Activated CD4-positive, alpha-beta T cell treated with anti-CD3 and anti-CD28 coated beads, Interleukin-2, amount 10 ng/mL, durations not matched to agents 24 days and 14 days (primary cell): ENCODE measurements at regions not wholly inside any gene's neighbourhood (a gene's known extent, or its start where the extent isn't known, plus 50 kb on each side); places are given as distances from the start of the nearest gene placed in this dataset.

ENCODE experiments used
- DNase-seq: peaks from one replicate; pipeline ENCODE4 v3.0.0; 2022
- H3K27ac Mint-ChIP-seq: one replicate; pipeline ENCODE4 v1.8.0; 2022; ENCODE audit warnings: mild to moderate bottlenecking, mixed read lengths
- H3K27me3 Mint-ChIP-seq: one replicate; pipeline ENCODE4 v1.8.0; 2022; ENCODE audit warnings: mixed read lengths
- H3K36me3 Mint-ChIP-seq: one replicate; pipeline ENCODE4 v1.8.0; 2022; ENCODE audit warnings: low read depth, mild to moderate bottlenecking, mixed read lengths
- H3K4me1 Mint-ChIP-seq: one replicate; pipeline ENCODE4 v1.8.0; 2021; ENCODE audit warnings: mixed read lengths
- H3K4me3 Mint-ChIP-seq: one replicate; pipeline ENCODE4 v1.8.0; 2022; ENCODE audit warnings: mild to moderate bottlenecking, moderate library complexity, mixed read lengths
- H3K9me3 Mint-ChIP-seq: one replicate; pipeline ENCODE4 v1.8.0; 2021; ENCODE audit warnings: mixed read lengths
- intact Hi-C: fragments of 100-400 bp; cut with micrococcal nuclease; formaldehyde crosslinking; loops from one replicate; pipeline ENCODE4 v1.15.1; 2023

- H3K4me1 Mint-ChIP-seq: peaks cover 2% of the 10 kb centered on the region
- intact Hi-C loops: no loop called here
These were observed 60.0 kb downstream of the ING1 start for GRCh38 chr13:110773480-110773879.

DNA sequence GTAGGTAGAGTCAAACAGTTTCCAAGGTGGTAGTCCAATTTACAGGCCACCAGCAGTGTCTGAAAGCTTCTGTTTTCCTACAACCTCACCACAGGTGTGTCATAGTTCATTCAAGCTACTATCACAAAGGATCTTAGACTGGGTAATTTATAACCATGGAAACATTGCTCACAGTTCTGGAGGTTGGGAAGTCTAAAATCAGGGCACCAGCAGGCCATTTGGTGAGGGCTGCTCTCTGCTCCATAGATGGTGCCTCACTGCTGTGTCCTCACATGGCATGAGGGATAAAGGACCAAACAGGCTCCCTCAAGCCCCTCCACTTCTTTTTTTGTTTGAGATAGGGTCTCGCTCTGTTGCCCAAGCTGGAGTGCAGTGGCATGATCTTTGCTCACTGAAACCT, 60.6 kb downstream of the ING1 start:
- Mint-ChIP-seq H3K36me3 (no peaks in the 10 kb centered on the region), H3K4me3 (no peak overlapping the region), H3K4me1 (peaks cover 2% of the 10 kb centered on the region), H3K27me3 (peaks cover 17% of the 10 kb centered on the region), H3K9me3 (no peaks in the 10 kb centered on the region), H3K27ac (no peak overlapping the region)
- intact Hi-C loops: no loop called here
- DNase-seq: no peak

More at GRCh38 chr13:110773480-110773879, 60.0 kb downstream of the ING1 start:
- Mint-ChIP-seq H3K27ac (no peak overlapping the region), H3K36me3 (no peaks in the 10 kb centered on the region), H3K9me3 (no peaks in the 10 kb centered on the region), H3K27me3 (peaks cover 18% of the 10 kb centered on the region), H3K4me3 (no peak overlapping the region)
- no peak for DNase-seq

GRCh38 chr13:110774490-110774889, 61.0 kb downstream of the ING1 start:
- no peaks in the 10 kb centered on the region for H3K36me3 Mint-ChIP-seq
- DNase-seq: no peak
- no peak overlapping the region for H3K4me3 Mint-ChIP-seq
- H3K27ac Mint-ChIP-seq: no peak overlapping the region
- H3K9me3 Mint-ChIP-seq: no peaks in the 10 kb centered on the region
- H3K27me3 Mint-ChIP-seq: peaks cover 17% of the 10 kb centered on the region
- H3K4me1 Mint-ChIP-seq: peaks cover 2% of the 10 kb centered on the region
- intact Hi-C loops: no loop called here

DNA sequence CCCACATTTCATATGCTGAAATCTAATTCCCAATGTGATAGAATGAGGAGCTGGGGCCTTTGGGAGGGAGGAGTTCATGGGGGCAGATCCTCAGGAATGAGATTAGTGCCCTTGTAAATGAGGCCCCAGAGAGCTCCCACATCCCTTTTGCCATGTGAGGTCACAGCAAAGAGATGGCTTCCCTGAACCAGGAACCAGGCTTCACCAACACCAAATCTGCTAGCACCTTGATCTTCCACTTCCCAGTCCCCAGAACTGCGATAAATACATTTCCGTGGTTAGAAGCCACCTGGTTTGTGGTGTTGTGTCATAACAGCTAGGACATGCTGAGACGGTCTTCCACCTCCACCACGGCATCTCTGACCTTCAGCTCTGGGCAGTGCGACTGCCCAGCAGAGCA, 62.1 kb downstream of the ING1 start:
- no peak for DNase-seq
- intact Hi-C loops: no loop called here
- H3K27ac Mint-ChIP-seq: no peak overlapping the region
- H3K27me3 Mint-ChIP-seq: peaks cover 17% of the 10 kb centered on the region
- peaks cover 4% of the 10 kb centered on the region for H3K9me3 Mint-ChIP-seq
- H3K4me3 Mint-ChIP-seq: no peak overlapping the region
- peaks cover 2% of the 10 kb centered on the region for H3K4me1 Mint-ChIP-seq
- no peaks in the 10 kb centered on the region for H3K36me3 Mint-ChIP-seq

GRCh38 chr13:110777251-110777820, 63.8 kb downstream of the ING1 start:
- Mint-ChIP-seq H3K4me3 (no peak overlapping the region), H3K27ac (no peak overlapping the region), H3K9me3 (peaks cover 11% of the 10 kb centered on the region), H3K4me1 (no peaks in the 10 kb centered on the region), H3K27me3 (peaks cover 16% of the 10 kb centered on the region), H3K36me3 (peaks cover 2% of the 10 kb centered on the region)
- intact Hi-C loops: no loop called here
- DNase-seq: no peak

- no peak overlapping the region for H3K27ac Mint-ChIP-seq
- H3K9me3 Mint-ChIP-seq: peaks cover 20% of the 10 kb centered on the region
- intact Hi-C loops: no loop called here
- H3K27me3 Mint-ChIP-seq: peaks cover 17% of the 10 kb centered on the region
- peaks cover 2% of the 10 kb centered on the region for H3K36me3 Mint-ChIP-seq
- no peak overlapping the region for H3K4me3 Mint-ChIP-seq
- H3K4me1 Mint-ChIP-seq: no peaks in the 10 kb centered on the region
- DNase-seq: no peak
These were observed 65.5 kb downstream of the ING1 start for GRCh38 chr13:110779022-110779421.

GRCh38 chr13:110780422-110780821, 66.9 kb downstream of the ING1 start:
- Mint-ChIP-seq H3K27me3 (peaks cover 9% of the 10 kb centered on the region), H3K27ac (no peak overlapping the region), H3K4me3 (no peak overlapping the region), H3K9me3 (peaks cover 20% of the 10 kb centered on the region), H3K36me3 (peaks cover 2% of the 10 kb centered on the region), H3K4me1 (no peaks in the 10 kb centered on the region)
- intact Hi-C loops: no loop called here
- no peak for DNase-seq

GRCh38 chr13:110782185-110782584, 68.7 kb downstream of the ING1 start:
- Mint-ChIP-seq H3K9me3 (peaks cover 20% of the 10 kb centered on the region), H3K36me3 (peaks cover 2% of the 10 kb centered on the region), H3K4me3 (no peak overlapping the region), H3K4me1 (no peaks in the 10 kb centered on the region), H3K27ac (no peak overlapping the region), H3K27me3 (peaks cover 13% of the 10 kb centered on the region)
- no peak for DNase-seq
- intact Hi-C loops: no loop called here

GRCh38 chr13:110784704-110785103, 71.2 kb downstream of the ING1 start:
- Mint-ChIP-seq H3K9me3 (peaks cover 20% of the 10 kb centered on the region), H3K27me3 (peaks cover 15% of the 10 kb centered on the region), H3K4me3 (no peak overlapping the region), H3K4me1 (no peaks in the 10 kb centered on the region), H3K27ac (no peak overlapping the region), H3K36me3 (peaks cover 2% of the 10 kb centered on the region)
- intact Hi-C loops: loop anchor here (5.0 kb wide), 1 partner anchor 262 kb away; no protein-coding TSS in a partner anchor
- no peak for DNase-seq

DNA sequence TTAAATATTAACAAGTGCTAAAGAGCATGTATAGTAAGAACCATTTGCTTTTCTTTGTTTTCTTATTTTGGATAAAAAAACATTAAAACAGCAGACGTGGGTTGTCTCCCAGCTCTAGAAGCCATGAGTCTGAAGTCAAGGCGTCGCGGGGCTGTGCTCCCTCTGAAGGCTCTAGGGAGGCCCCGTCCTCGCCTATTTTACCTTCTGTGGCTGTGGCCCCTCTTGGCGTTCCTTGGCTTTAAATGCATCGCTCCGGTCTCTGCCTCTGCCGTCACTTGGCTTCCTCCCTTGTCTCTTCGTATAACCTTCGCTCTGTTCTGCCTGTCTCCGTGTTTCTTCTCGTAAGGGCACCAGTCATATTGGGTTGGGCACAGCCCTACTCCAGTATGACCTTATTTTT, 75.3 kb downstream of the ING1 start:
- Mint-ChIP-seq H3K27me3 (peaks cover 17% of the 10 kb centered on the region), H3K27ac (no peak overlapping the region), H3K9me3 (peaks cover 7% of the 10 kb centered on the region), H3K4me3 (no peak overlapping the region), H3K36me3 (no peaks in the 10 kb centered on the region), H3K4me1 (no peaks in the 10 kb centered on the region)
- DNase-seq: no peak
- intact Hi-C loops: loop anchor here (5.0 kb wide), 1 partner anchor 266 kb away; no protein-coding TSS in a partner anchor

DNA sequence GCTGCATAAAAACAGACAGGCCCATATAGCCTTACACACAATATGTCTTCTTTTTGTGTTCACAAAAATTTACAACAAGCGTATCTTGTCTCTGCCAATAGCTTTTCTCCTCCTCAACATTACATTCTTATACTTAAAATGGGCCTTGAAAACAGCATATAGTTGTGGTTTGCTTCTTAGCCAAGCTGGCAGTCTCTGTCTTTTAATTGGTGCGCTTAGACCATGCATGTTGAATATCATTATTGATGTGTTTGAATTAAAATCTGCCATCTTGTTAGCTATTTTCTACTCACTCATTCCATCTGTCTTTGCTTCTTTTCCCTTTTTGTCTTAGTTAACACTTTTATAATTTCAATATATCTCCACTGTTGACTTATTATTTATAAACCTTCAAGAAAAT, 76.4 kb downstream of the ING1 start:
- H3K9me3 Mint-ChIP-seq: peaks cover 11% of the 10 kb centered on the region
- H3K27ac Mint-ChIP-seq: no peak overlapping the region
- intact Hi-C loops: loop anchor here (5.0 kb wide), 1 partner anchor 268 kb away; no protein-coding TSS in a partner anchor

DNA sequence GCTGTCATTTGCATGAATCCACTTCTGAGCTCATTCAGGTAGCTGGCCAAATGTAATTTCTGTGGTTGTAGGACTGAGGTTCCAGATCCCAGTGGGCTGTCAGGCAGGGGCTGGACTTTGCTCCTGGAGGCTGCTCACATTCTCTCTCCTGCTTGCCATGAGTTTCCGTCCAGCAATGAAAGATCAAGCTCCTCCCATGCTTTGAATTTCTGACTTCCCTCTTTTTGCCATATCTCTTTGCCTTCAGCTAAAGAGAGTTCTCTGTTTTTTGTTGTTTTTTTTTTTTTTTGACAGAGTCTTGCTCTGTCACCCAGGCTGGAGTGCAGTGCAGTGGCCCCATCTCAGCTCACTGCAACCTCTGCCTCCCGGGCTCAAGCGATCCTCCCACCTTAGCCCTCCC, 76.9 kb downstream of the ING1 start:
- Mint-ChIP-seq H3K4me1 (no peaks in the 10 kb centered on the region), H3K27me3 (peaks cover 16% of the 10 kb centered on the region), H3K27ac (no peak overlapping the region), H3K4me3 (no peak overlapping the region), H3K36me3 (no peaks in the 10 kb centered on the region), H3K9me3 (peaks cover 14% of the 10 kb centered on the region)
- intact Hi-C loops: no loop called here
- no peak for DNase-seq

More for the DNA sequence above, 76.4 kb downstream of the ING1 start:
- no peaks in the 10 kb centered on the region for H3K36me3 Mint-ChIP-seq
- no peaks in the 10 kb centered on the region for H3K4me1 Mint-ChIP-seq
- H3K27me3 Mint-ChIP-seq: peaks cover 17% of the 10 kb centered on the region
- no peak overlapping the region for H3K4me3 Mint-ChIP-seq
- DNase-seq: no peak

DNA sequence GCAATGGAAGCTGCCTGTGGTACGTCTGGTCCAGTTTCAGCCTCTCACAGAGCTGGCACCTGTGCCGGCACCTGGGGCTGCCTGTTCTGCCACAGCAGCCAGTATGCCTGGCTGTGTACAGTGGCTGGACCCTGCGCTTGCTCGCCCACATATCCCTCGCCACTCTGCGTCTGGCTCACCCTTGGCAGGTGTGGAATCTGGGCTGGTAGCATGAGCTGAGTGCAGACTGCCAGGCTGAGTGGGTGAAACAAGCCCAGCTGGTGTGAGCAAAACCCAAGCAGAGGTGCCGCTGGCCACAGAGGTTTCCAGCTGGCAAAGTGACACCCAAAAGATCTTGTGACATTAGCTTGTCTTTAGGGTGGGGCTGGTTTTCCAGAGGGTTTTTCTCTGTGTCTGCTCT, 80.7 kb downstream of the ING1 start:
- H3K4me1 Mint-ChIP-seq: no peaks in the 10 kb centered on the region
- intact Hi-C loops: no loop called here
- no peaks in the 10 kb centered on the region for H3K36me3 Mint-ChIP-seq
- DNase-seq: no peak
- no peak overlapping the region for H3K4me3 Mint-ChIP-seq
- H3K27ac Mint-ChIP-seq: no peak overlapping the region
- H3K9me3 Mint-ChIP-seq: peaks cover 14% of the 10 kb centered on the region
- peaks cover 14% of the 10 kb centered on the region for H3K27me3 Mint-ChIP-seq

GRCh38 chr13:110797230-110797877, 83.9 kb downstream of the ING1 start:
- DNase-seq: no peak
- Mint-ChIP-seq H3K9me3 (peaks cover 11% of the 10 kb centered on the region), H3K27ac (no peak overlapping the region), H3K36me3 (no peaks in the 10 kb centered on the region), H3K4me3 (no peak overlapping the region), H3K27me3 (peaks cover 26% of the 10 kb centered on the region), H3K4me1 (peaks cover 8% of the 10 kb centered on the region)
- intact Hi-C loops: no loop called here
